ENCODE measurements at regions not wholly inside any gene's neighbourhood (a gene's known extent, or its start where the extent isn't known, plus 50 kb on each side); places are given as distances from the start of the nearest gene placed in this dataset.

- TF ChIP-seq CTCF (tag by site-specific recombination; IDR thresholded peaks at IDR 0.05), result no peak
- no peak for TF ChIP-seq ZNF660 (tag by site-specific recombination; IDR thresholded peaks at IDR 0.05)
- TF ChIP-seq GLI2 (tag by site-specific recombination; IDR thresholded peaks at IDR 0.05; ENCODE audit: borderline replicate concordance, low read depth), result no peak
- no peak for TF ChIP-seq ZNF2 (tag by site-specific recombination; IDR thresholded peaks at IDR 0.05)
- TF ChIP-seq ZNF174 (tag by site-specific recombination; IDR thresholded peaks at IDR 0.05), result no peak
- no peak for TF ChIP-seq ZNF394 (tag by site-specific recombination; IDR thresholded peaks at IDR 0.05; ENCODE audit: borderline replicate concordance)
- TF ChIP-seq HOXC10 (CRISPR knock-in tag; IDR thresholded peaks at IDR 0.05), result no peak
Measured at GRCh38 chr7:67683628-67684027, 687.0 kb downstream of the TYW1 start (continued).

GRCh38 chr7:67690700-67691099, 694.1 kb downstream of the TYW1 start:
- Histone ChIP-seq H3K9me3 (ENCODE audit: control insufficient read depth, insufficient read depth, low read depth, low read length) (no peaks in the 10 kb centered on the region), H3K36me3 (ENCODE audit: control insufficient read depth in 2 of 2, insufficient read depth in 1 of 2, low read length in 2 of 2) (no peaks in the 10 kb centered on the region), H3K4me3 (ENCODE audit: low read depth, low read length) (no peak overlapping the region), H3K27ac (ENCODE audit: extremely low read depth, low read depth, low read length) (no peak overlapping the region), H3K4me1 (ENCODE audit: control insufficient read depth, insufficient read depth, low read length) (no peaks in the 10 kb centered on the region)
- TF ChIP-seq ZNF121 (tag by site-specific recombination; IDR thresholded peaks at IDR 0.05) (no peak), SP2 (tag by site-specific recombination; IDR thresholded peaks at IDR 0.05) (no peak), SP7 (tag by site-specific recombination; IDR thresholded peaks at IDR 0.05) (no peak), ZNF214 (tag by site-specific recombination; IDR thresholded peaks at IDR 0.05; ENCODE audit: borderline replicate concordance) (no peak), PRDM4 (tag by site-specific recombination; IDR thresholded peaks at IDR 0.05) (no peak), ZNF701 (tag by site-specific recombination; IDR thresholded peaks at IDR 0.05) (no peak), ZNF202 (tag by site-specific recombination; IDR thresholded peaks at IDR 0.05; ENCODE audit: borderline replicate concordance) (no peak)
- POLR2A ChIA-PET, result no interaction called here
- CTCF ChIA-PET, result no interaction called here

- H3K9me3 ChIP-seq (ENCODE audit: control insufficient read depth, insufficient read depth, low read depth, low read length), result no peaks in the 10 kb centered on the region
- ChIA-PET POLR2A (no interaction called here), CTCF (no interaction called here)
- H3K36me3 ChIP-seq (ENCODE audit: control insufficient read depth in 2 of 2, insufficient read depth in 1 of 2, low read length in 2 of 2), result no peaks in the 10 kb centered on the region
- no peak overlapping the region for H3K27ac ChIP-seq (ENCODE audit: extremely low read depth, low read depth, low read length)
- H3K4me3 ChIP-seq (ENCODE audit: low read depth, low read length), result no peak overlapping the region
- no peaks in the 10 kb centered on the region for H3K4me1 ChIP-seq (ENCODE audit: control insufficient read depth, insufficient read depth, low read length)
- TF ChIP-seq ZBTB48 (tag by site-specific recombination; IDR thresholded peaks at IDR 0.05) (no peak), ZNF114 (tag by site-specific recombination; IDR thresholded peaks at IDR 0.05) (no peak), ZNF132 (tag by site-specific recombination; IDR thresholded peaks at IDR 0.05; ENCODE audit: borderline replicate concordance) (no peak), ZNF423 (tag by site-specific recombination; IDR thresholded peaks at IDR 0.05) (no peak), ZNF692 (tag by site-specific recombination; IDR thresholded peaks at IDR 0.05) (no peak), ZNF677 (tag by site-specific recombination; IDR thresholded peaks at IDR 0.05) (no peak), ZNF391 (tag by site-specific recombination; IDR thresholded peaks at IDR 0.05; ENCODE audit: borderline replicate concordance, low read depth) (no peak), CTCF (tag by site-specific recombination; IDR thresholded peaks at IDR 0.05) (no peak), ZNF529 (tag by site-specific recombination; IDR thresholded peaks at IDR 0.05; ENCODE audit: insufficient replicate concordance) (no peak), ZNF776 (tag by site-specific recombination; IDR thresholded peaks at IDR 0.05; ENCODE audit: borderline replicate concordance) (no peak), ZNF843 (tag by site-specific recombination; IDR thresholded peaks at IDR 0.05) (no peak), ZNF146 (tag by site-specific recombination; IDR thresholded peaks at IDR 0.05) (no peak), GLI2 (tag by site-specific recombination; IDR thresholded peaks at IDR 0.05; ENCODE audit: borderline replicate concordance, low read depth) (no peak)
Measured at GRCh38 chr7:67692425-67692824, 695.8 kb downstream of the TYW1 start.

All from HEK293 (cell line).